ENCODE measurements at regions not wholly inside any gene's neighbourhood (a gene's known extent, or its start where the extent isn't known, plus 50 kb on each side); places are given as distances from the start of the nearest gene placed in this dataset.

DNA sequence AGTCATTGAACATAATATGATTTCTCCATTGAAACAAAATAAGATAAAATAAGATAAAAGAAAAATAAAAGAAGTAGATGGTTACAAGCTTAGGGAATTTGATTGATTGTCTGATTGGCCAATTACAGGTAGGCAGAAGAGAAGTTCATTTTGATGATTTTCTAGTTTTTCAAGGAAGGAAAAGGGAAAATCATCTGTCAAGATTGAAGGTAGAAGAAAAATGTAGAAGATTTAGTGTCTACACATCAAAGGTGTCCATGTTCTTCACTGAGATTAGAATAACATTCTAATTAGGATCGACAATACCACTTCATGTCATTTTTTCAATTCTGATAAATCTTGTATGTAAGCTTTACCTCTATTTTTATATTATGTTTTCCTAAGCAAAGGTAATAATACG lies 489.1 kb downstream of the PCDH18 start (continued):
- TF ChIP-seq, protein P1, sequence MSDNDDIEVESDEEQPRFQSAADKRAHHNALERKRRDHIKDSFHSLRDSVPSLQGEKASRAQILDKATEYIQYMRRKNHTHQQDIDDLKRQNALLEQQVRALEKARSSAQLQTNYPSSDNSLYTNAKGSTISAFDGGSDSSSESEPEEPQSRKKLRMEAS (IDR thresholded peaks at IDR 0.05): no peak

DNA sequence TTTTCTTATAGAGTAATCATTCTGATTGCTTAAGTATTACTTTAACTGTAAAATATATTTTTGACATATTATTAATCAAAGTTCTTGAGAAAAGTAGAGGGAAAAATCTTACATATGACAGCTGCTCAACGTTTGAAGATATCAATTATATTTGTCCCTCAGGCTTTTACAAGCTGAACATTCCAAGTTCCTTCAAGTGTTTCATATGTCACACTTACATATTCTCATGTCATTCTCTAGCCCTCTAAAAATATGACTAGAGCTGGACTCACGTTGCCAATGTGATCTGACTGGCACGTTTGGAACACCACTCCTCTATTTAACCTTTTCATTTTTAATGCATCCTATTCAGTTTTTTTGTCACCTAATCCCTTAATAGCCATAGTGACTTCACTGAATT lies 492.9 kb downstream of the PCDH18 start:
- H3K9ac ChIP-seq (ENCODE audit: low read length): no peak overlapping the region
- no peak overlapping the region for H3K4me2 ChIP-seq (ENCODE audit: low read length)
- ATAC-seq: no peak
- ChIA-PET CTCF (no interaction called here), RAD21 (ENCODE audit: low non-redundant PET in 1 of 2, low total read pairs in 2 of 2, uncharacterized antibody in 2 of 2, unreplicated experiment in 2 of 2) (no interaction called here), POLR2A (no interaction called here)
- no peaks in the 10 kb centered on the region for H3K36me3 ChIP-seq (ENCODE audit: control insufficient read depth in 1 of 2, insufficient read depth in 2 of 2, low read length in 2 of 2)
- no peak for DNase-seq (ENCODE audit: low read depth, low spot score)
- H4K20me1 ChIP-seq (ENCODE audit: insufficient read depth): no peaks in the 10 kb centered on the region
- BruUV-seq (replicated peaks): no TSS peak
- H3K4me1 ChIP-seq (ENCODE audit: control insufficient read depth in 1 of 2, insufficient read depth in 2 of 2, low read length in 2 of 2): no peaks in the 10 kb centered on the region
- H3K9me2 ChIP-seq (ENCODE audit: insufficient read depth): no peaks in the 10 kb centered on the region
- no peak for TF ChIP-seq JUND (IDR thresholded peaks at IDR 0.05)
- TF ChIP-seq ELF1 (IDR thresholded peaks at IDR 0.05; ENCODE audit: borderline replicate concordance, low read depth): no peak
- TF ChIP-seq, protein P2, sequence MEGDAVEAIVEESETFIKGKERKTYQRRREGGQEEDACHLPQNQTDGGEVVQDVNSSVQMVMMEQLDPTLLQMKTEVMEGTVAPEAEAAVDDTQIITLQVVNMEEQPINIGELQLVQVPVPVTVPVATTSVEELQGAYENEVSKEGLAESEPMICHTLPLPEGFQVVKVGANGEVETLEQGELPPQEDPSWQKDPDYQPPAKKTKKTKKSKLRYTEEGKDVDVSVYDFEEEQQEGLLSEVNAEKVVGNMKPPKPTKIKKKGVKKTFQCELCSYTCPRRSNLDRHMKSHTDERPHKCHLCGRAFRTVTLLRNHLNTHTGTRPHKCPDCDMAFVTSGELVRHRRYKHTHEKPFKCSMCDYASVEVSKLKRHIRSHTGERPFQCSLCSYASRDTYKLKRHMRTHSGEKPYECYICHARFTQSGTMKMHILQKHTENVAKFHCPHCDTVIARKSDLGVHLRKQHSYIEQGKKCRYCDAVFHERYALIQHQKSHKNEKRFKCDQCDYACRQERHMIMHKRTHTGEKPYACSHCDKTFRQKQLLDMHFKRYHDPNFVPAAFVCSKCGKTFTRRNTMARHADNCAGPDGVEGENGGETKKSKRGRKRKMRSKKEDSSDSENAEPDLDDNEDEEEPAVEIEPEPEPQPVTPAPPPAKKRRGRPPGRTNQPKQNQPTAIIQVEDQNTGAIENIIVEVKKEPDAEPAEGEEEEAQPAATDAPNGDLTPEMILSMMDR (IDR thresholded peaks at IDR 0.05 in 2 of 3, conservative IDR thresholded peaks at IDR 0.05 in 1 of 3; ENCODE audit: borderline replicate concordance in 1 of 3, insufficient read depth in 1 of 3, low read depth in 2 of 3, low read length in 2 of 3): no peak
- TF ChIP-seq SIN3A (IDR thresholded peaks at IDR 0.05; ENCODE audit: low read depth): no peak
- TF ChIP-seq EZH2phosphoT487 (IDR thresholded peaks at IDR 0.05; ENCODE audit: borderline replicate concordance): no peak
- TF ChIP-seq, protein P3, sequence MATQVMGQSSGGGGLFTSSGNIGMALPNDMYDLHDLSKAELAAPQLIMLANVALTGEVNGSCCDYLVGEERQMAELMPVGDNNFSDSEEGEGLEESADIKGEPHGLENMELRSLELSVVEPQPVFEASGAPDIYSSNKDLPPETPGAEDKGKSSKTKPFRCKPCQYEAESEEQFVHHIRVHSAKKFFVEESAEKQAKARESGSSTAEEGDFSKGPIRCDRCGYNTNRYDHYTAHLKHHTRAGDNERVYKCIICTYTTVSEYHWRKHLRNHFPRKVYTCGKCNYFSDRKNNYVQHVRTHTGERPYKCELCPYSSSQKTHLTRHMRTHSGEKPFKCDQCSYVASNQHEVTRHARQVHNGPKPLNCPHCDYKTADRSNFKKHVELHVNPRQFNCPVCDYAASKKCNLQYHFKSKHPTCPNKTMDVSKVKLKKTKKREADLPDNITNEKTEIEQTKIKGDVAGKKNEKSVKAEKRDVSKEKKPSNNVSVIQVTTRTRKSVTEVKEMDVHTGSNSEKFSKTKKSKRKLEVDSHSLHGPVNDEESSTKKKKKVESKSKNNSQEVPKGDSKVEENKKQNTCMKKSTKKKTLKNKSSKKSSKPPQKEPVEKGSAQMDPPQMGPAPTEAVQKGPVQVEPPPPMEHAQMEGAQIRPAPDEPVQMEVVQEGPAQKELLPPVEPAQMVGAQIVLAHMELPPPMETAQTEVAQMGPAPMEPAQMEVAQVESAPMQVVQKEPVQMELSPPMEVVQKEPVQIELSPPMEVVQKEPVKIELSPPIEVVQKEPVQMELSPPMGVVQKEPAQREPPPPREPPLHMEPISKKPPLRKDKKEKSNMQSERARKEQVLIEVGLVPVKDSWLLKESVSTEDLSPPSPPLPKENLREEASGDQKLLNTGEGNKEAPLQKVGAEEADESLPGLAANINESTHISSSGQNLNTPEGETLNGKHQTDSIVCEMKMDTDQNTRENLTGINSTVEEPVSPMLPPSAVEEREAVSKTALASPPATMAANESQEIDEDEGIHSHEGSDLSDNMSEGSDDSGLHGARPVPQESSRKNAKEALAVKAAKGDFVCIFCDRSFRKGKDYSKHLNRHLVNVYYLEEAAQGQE (IDR thresholded peaks at IDR 0.05; ENCODE audit: low read depth): no peak
- no peak for TF ChIP-seq POLR2AphosphoS5 (IDR thresholded peaks at IDR 0.05; ENCODE audit: low read depth, low read length)
- TF ChIP-seq SRF (IDR thresholded peaks at IDR 0.05; ENCODE audit: low read depth): no peak
- TF ChIP-seq, protein P4, sequence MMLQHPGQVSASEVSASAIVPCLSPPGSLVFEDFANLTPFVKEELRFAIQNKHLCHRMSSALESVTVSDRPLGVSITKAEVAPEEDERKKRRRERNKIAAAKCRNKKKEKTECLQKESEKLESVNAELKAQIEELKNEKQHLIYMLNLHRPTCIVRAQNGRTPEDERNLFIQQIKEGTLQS (IDR thresholded peaks at IDR 0.05): no peak
- TF ChIP-seq, protein P5, sequence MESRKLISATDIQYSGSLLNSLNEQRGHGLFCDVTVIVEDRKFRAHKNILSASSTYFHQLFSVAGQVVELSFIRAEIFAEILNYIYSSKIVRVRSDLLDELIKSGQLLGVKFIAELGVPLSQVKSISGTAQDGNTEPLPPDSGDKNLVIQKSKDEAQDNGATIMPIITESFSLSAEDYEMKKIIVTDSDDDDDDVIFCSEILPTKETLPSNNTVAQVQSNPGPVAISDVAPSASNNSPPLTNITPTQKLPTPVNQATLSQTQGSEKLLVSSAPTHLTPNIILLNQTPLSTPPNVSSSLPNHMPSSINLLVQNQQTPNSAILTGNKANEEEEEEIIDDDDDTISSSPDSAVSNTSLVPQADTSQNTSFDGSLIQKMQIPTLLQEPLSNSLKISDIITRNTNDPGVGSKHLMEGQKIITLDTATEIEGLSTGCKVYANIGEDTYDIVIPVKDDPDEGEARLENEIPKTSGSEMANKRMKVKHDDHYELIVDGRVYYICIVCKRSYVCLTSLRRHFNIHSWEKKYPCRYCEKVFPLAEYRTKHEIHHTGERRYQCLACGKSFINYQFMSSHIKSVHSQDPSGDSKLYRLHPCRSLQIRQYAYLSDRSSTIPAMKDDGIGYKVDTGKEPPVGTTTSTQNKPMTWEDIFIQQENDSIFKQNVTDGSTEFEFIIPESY (IDR thresholded peaks at IDR 0.05; ENCODE audit: extremely low read depth, insufficient replicate concordance, low read length): no peak
- no peak for TF ChIP-seq RAD21 (IDR thresholded peaks at IDR 0.05; ENCODE audit: low read depth)
- TF ChIP-seq ZNF274 (IDR thresholded peaks at IDR 0.05; ENCODE audit: low read depth, low read length): no peak
- TF ChIP-seq YY1 (IDR thresholded peaks at IDR 0.05; ENCODE audit: extremely low read depth, insufficient replicate concordance, low read depth, low read length): no peak
- H3K27ac ChIP-seq (ENCODE audit: low read depth, low read length): no peak overlapping the region
- H3K4me3 ChIP-seq (replicated peaks in 1 of 2; ENCODE audit: low read depth in 1 of 2, low read length in 2 of 2): no peak overlapping the region
- no peaks in the 10 kb centered on the region for H3K27me3 ChIP-seq (ENCODE audit: insufficient read depth, low read length)
- H2AFZ ChIP-seq (ENCODE audit: low read depth, low read length, poor library complexity, severe bottlenecking): no peak overlapping the region
- no peaks in the 10 kb centered on the region for H3K9me3 ChIP-seq (ENCODE audit: control insufficient read depth in 1 of 2, insufficient read depth in 1 of 2, low read depth in 1 of 2, low read length in 2 of 2)
- no peaks in the 10 kb centered on the region for H3K79me2 ChIP-seq (ENCODE audit: insufficient read depth, low read length)
- intact Hi-C loops (cut with micrococcal nuclease): no loop called here

Measured in HCT116 (cell line).